Astrocyte (in vitro differentiated cells and primary cell): ENCODE measurements at regions not wholly inside any gene's neighbourhood (a gene's known extent, or its start where the extent isn't known, plus 50 kb on each side); places are given as distances from the start of the nearest gene placed in this dataset.

Experiments
- DNase-seq: peaks from one replicate; pipeline ENCODE4 v3.0.0-alpha.2; 2010; ENCODE audit warnings: low read depth
- FAIRE-seq: peaks from 2 replicates; lab custom pipeline; 2011; peaks lifted over from hg19 to GRCh38; lab: Jason Lieb, UNC
- H2AFZ ChIP-seq: 2 replicates; pipeline ENCODE4 v1.6.0; 2012; ENCODE audit warnings: low read depth, low read length, inconsistent platforms
- H3K27ac ChIP-seq: 2 replicates; pipeline ENCODE4 v1.5.1; 2011; ENCODE audit warnings: low read depth, low read length, inconsistent platforms
- H3K27me3 ChIP-seq: 2 replicates; pipeline ENCODE4 v1.6.0; 2011; ENCODE audit warnings: low read length, inconsistent platforms; ENCODE audit not compliant: insufficient read depth
- H3K36me3 ChIP-seq: 2 replicates; pipeline ENCODE4 v1.5.1; 2011; ENCODE audit warnings: low read length, inconsistent platforms; ENCODE audit not compliant: insufficient read depth
- H3K4me1 ChIP-seq: 2 replicates; pipeline ENCODE4 v1.5.1; 2011; ENCODE audit warnings: low read length, inconsistent platforms; ENCODE audit not compliant: insufficient read depth
- H3K4me2 ChIP-seq: 2 replicates; pipeline ENCODE4 v1.6.0; 2012; ENCODE audit warnings: low read length, inconsistent platforms
- H3K4me3 ChIP-seq: 2 replicates; pipeline ENCODE4 v1.5.1; 2011; ENCODE audit warnings: low read depth, mild to moderate bottlenecking, low read length, inconsistent platforms; ENCODE audit not compliant: insufficient read depth
- H3K79me2 ChIP-seq: 2 replicates; pipeline ENCODE4 v1.6.0; 2012; ENCODE audit warnings: mild to moderate bottlenecking, low read length, inconsistent platforms; ENCODE audit not compliant: insufficient read depth
- H3K9ac ChIP-seq: 2 replicates; pipeline ENCODE4 v1.6.0; 2012; ENCODE audit warnings: mild to moderate bottlenecking, low read length, inconsistent platforms
- H3K9me3 ChIP-seq: 2 replicates; pipeline ENCODE4 v1.5.1; 2012; ENCODE audit warnings: low read depth, mild to moderate bottlenecking, low read length, inconsistent platforms; ENCODE audit not compliant: insufficient read depth
- H4K20me1 ChIP-seq: 2 replicates; pipeline ENCODE4 v1.6.0; 2012; ENCODE audit warnings: low read length, inconsistent platforms; ENCODE audit not compliant: insufficient read depth
- H3K27ac Mint-ChIP-seq: one replicate; pipeline ENCODE4 v1.8.0; 2021; ENCODE audit warnings: mild to moderate bottlenecking, mixed read lengths; ENCODE audit not compliant: unreplicated experiment
- H3K27me3 Mint-ChIP-seq: one replicate; pipeline ENCODE4 v1.8.0; 2021; ENCODE audit warnings: low read depth, mixed read lengths; ENCODE audit not compliant: unreplicated experiment
- H3K36me3 Mint-ChIP-seq: one replicate; pipeline ENCODE4 v1.8.0; 2021; ENCODE audit warnings: low read depth, mixed read lengths; ENCODE audit not compliant: unreplicated experiment
- H3K4me1 Mint-ChIP-seq: one replicate; pipeline ENCODE4 v1.8.0; 2021; ENCODE audit warnings: low read depth, mixed read lengths; ENCODE audit not compliant: unreplicated experiment
- H3K4me3 Mint-ChIP-seq: one replicate; pipeline ENCODE4 v1.8.0; 2021; ENCODE audit warnings: mild to moderate bottlenecking, moderate library complexity, mixed read lengths; ENCODE audit not compliant: unreplicated experiment
- H3K9me3 Mint-ChIP-seq: one replicate; pipeline ENCODE4 v1.8.0; 2021; ENCODE audit warnings: mild to moderate bottlenecking, mixed read lengths; ENCODE audit not compliant: unreplicated experiment
- EZH2 ChIP-seq: IDR thresholded peaks from 2 replicates; pipeline ENCODE4 v1.6.1; 2012; ENCODE audit warnings: mild to moderate bottlenecking, low read length, inconsistent platforms; ENCODE audit not compliant: insufficient read depth
- TF ChIP-seq, protein P1 (sequence below): IDR thresholded peaks from 2 replicates; pipeline ENCODE4 v1.5.1; 2011; ENCODE audit warnings: low read depth, mild to moderate bottlenecking, inconsistent platforms, low read length, moderate library complexity; ENCODE audit not compliant: insufficient read depth

- no peaks in the 10 kb centered on the region for H3K4me1 ChIP-seq
- DNase-seq (no peak), FAIRE-seq (no peak)
- H3K36me3 ChIP-seq: no peaks in the 10 kb centered on the region
- H3K27ac ChIP-seq: no peak overlapping the region
- Mint-ChIP-seq H3K27ac (no peak overlapping the region), H3K27me3 (no peaks in the 10 kb centered on the region), H3K4me3 (no peak overlapping the region), H3K4me1 (no peaks in the 10 kb centered on the region), H3K36me3 (no peaks in the 10 kb centered on the region), H3K9me3 (peaks cover 7% of the 10 kb centered on the region)
- H3K27me3 ChIP-seq: no peaks in the 10 kb centered on the region
- H2AFZ ChIP-seq: no peak overlapping the region
- no peak overlapping the region for H3K4me2 ChIP-seq
- H3K9ac ChIP-seq: no peak overlapping the region
- TF ChIP-seq, protein P1, sequence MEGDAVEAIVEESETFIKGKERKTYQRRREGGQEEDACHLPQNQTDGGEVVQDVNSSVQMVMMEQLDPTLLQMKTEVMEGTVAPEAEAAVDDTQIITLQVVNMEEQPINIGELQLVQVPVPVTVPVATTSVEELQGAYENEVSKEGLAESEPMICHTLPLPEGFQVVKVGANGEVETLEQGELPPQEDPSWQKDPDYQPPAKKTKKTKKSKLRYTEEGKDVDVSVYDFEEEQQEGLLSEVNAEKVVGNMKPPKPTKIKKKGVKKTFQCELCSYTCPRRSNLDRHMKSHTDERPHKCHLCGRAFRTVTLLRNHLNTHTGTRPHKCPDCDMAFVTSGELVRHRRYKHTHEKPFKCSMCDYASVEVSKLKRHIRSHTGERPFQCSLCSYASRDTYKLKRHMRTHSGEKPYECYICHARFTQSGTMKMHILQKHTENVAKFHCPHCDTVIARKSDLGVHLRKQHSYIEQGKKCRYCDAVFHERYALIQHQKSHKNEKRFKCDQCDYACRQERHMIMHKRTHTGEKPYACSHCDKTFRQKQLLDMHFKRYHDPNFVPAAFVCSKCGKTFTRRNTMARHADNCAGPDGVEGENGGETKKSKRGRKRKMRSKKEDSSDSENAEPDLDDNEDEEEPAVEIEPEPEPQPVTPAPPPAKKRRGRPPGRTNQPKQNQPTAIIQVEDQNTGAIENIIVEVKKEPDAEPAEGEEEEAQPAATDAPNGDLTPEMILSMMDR: no peak
- no peak for TF ChIP-seq EZH2
- no peak overlapping the region for H3K4me3 ChIP-seq
- peaks cover 6% of the 10 kb centered on the region for H3K9me3 ChIP-seq
- no peaks in the 10 kb centered on the region for H4K20me1 ChIP-seq
- no peaks in the 10 kb centered on the region for H3K79me2 ChIP-seq
Measured at GRCh38 chr14:82080370-82080769, 546.7 kb upstream of the SEL1L start.

GRCh38 chr14:82084813-82085212, 551.2 kb upstream of the SEL1L start:
- Histone ChIP-seq H3K27me3 (no peaks in the 10 kb centered on the region), H3K4me1 (no peaks in the 10 kb centered on the region), H3K9me3 (peaks cover 8% of the 10 kb centered on the region), H4K20me1 (no peaks in the 10 kb centered on the region), H3K27ac (no peak overlapping the region), H3K4me2 (no peak overlapping the region), H3K4me3 (no peak overlapping the region), H2AFZ (no peak overlapping the region), H3K36me3 (no peaks in the 10 kb centered on the region), H3K79me2 (no peaks in the 10 kb centered on the region), H3K9ac (no peak overlapping the region)
- no peak overlapping the region for H3K4me3 Mint-ChIP-seq
- H3K27ac Mint-ChIP-seq: no peak overlapping the region
- DNase-seq (no peak), FAIRE-seq (no peak)
- no peaks in the 10 kb centered on the region for H3K27me3 Mint-ChIP-seq
- no peaks in the 10 kb centered on the region for H3K36me3 Mint-ChIP-seq
- peaks cover 3% of the 10 kb centered on the region for H3K9me3 Mint-ChIP-seq
- TF ChIP-seq, protein P1: no peak
- no peak for TF ChIP-seq EZH2
- no peaks in the 10 kb centered on the region for H3K4me1 Mint-ChIP-seq

- H3K27ac Mint-ChIP-seq: no peak overlapping the region
Measured at GRCh38 chr14:82091097-82091496, 557.4 kb upstream of the SEL1L start.

More at GRCh38 chr14:82091097-82091496, 557.4 kb upstream of the SEL1L start:
- no peaks in the 10 kb centered on the region for H3K9me3 Mint-ChIP-seq
- H3K4me3 ChIP-seq: no peak overlapping the region
- peaks cover 5% of the 10 kb centered on the region for H3K9me3 ChIP-seq
- FAIRE-seq (no peak), DNase-seq (no peak)
- H4K20me1 ChIP-seq: no peaks in the 10 kb centered on the region
- H3K9ac ChIP-seq: no peak overlapping the region
- no peak overlapping the region for H2AFZ ChIP-seq
- no peaks in the 10 kb centered on the region for H3K27me3 Mint-ChIP-seq
- TF ChIP-seq, protein P1: no peak
- no peak for TF ChIP-seq EZH2
- H3K4me2 ChIP-seq: no peak overlapping the region
- no peaks in the 10 kb centered on the region for H3K79me2 ChIP-seq
- H3K36me3 ChIP-seq: no peaks in the 10 kb centered on the region
- H3K4me1 ChIP-seq: no peaks in the 10 kb centered on the region
- no peaks in the 10 kb centered on the region for H3K4me1 Mint-ChIP-seq
- no peaks in the 10 kb centered on the region for H3K36me3 Mint-ChIP-seq
- no peak overlapping the region for H3K27ac ChIP-seq
- H3K4me3 Mint-ChIP-seq: no peak overlapping the region
- no peaks in the 10 kb centered on the region for H3K27me3 ChIP-seq
